H1 (cell line): ENCODE measurements at regions not wholly inside any gene's neighbourhood (a gene's known extent, or its start where the extent isn't known, plus 50 kb on each side); places are given as distances from the start of the nearest gene placed in this dataset.

Experiments used
- ATF3 ChIP-seq: IDR thresholded peaks from 2 replicates; pipeline ENCODE4 v1.6.1; 2011; ENCODE audit warnings: low read depth, mild to moderate bottlenecking, low read length; ENCODE audit not compliant: insufficient read depth
- CREB1 ChIP-seq: IDR thresholded peaks from 2 replicates; pipeline ENCODE4 v1.6.1; 2012; ENCODE audit warnings: inconsistent platforms
- EZH2 ChIP-seq: fragments of 200-600 bp; sonication (generic); IDR thresholded peaks from 2 replicates; pipeline ENCODE4 v1.7.1; 2012; ENCODE audit warnings: low read depth, mild to moderate bottlenecking, moderate library complexity, low read length, inconsistent platforms; ENCODE audit not compliant: severe bottlenecking
- GABPA ChIP-seq: IDR thresholded peaks from 2 replicates; pipeline ENCODE4 v1.6.1; 2011; ENCODE audit warnings: mild to moderate bottlenecking, low read length, moderate library complexity, borderline replicate concordance; ENCODE audit not compliant: insufficient read depth
- JUN ChIP-seq: IDR thresholded peaks from 2 replicates; pipeline ENCODE4 v1.6.1; 2011; ENCODE audit warnings: low read depth, mild to moderate bottlenecking, improper control_type of control experiment, low read length
- JUND ChIP-seq: IDR thresholded peaks from 2 replicates; pipeline ENCODE4 v1.6.1; 2011; ENCODE audit warnings: mild to moderate bottlenecking, improper control_type of control experiment, low read length
- KDM1A ChIP-seq: fragments of 200-600, 300-600 bp; sonication (generic); IDR thresholded peaks from 2 replicates; pipeline ENCODE4 v1.7.1; 2016; ENCODE audit warnings: mild to moderate bottlenecking, low read length, borderline replicate concordance
- RNF2 ChIP-seq: fragments of 200-900, 300-1000 bp; sonication (generic); IDR thresholded peaks from 2 replicates; pipeline ENCODE4 v1.7.1; 2016; ENCODE audit warnings: borderline replicate concordance, low read depth, mild to moderate bottlenecking, antibody characterized with exemption, low read length; ENCODE audit not compliant: poor library complexity, severe bottlenecking; ENCODE audit errors: missing control alignments
- SP1 ChIP-seq: IDR thresholded peaks from 2 replicates; pipeline ENCODE4 v1.6.1; 2011; ENCODE audit warnings: low read depth, low read length
- SP4 ChIP-seq: IDR thresholded peaks from 2 replicates; pipeline ENCODE4 v1.6.1; 2012; ENCODE audit warnings: low read length, inconsistent platforms
- TBP ChIP-seq: IDR thresholded peaks from 2 replicates; pipeline ENCODE4 v1.6.1; 2011; ENCODE audit warnings: low read depth, low read length, improper control_type of control experiment
- TCF12 ChIP-seq: IDR thresholded peaks from 2 replicates; pipeline ENCODE4 v1.6.1; 2011; ENCODE audit warnings: low read depth, mild to moderate bottlenecking, low read length
- ZNF274 ChIP-seq: IDR thresholded peaks from 2 replicates; pipeline ENCODE4 v1.7.0; 2012; ENCODE audit warnings: low read length, borderline replicate concordance; ENCODE audit errors: extremely low read depth
- TF ChIP-seq, protein P1 (sequence below), 3 experiments: IDR thresholded peaks; 1 replicate in 2 of 3; 2 replicates in 1 of 3; pipeline versions ENCODE4 v1.5.1 to v1.6.1; 2011; ENCODE audit warnings: low read length in 3 of 3, mild to moderate bottlenecking in 3 of 3, inconsistent platforms in 2 of 3, low read depth in 1 of 3, moderate library complexity in 1 of 3; ENCODE audit not compliant: insufficient read depth in 1 of 3; ENCODE audit errors: control extremely low read depth in 1 of 3

DNA sequence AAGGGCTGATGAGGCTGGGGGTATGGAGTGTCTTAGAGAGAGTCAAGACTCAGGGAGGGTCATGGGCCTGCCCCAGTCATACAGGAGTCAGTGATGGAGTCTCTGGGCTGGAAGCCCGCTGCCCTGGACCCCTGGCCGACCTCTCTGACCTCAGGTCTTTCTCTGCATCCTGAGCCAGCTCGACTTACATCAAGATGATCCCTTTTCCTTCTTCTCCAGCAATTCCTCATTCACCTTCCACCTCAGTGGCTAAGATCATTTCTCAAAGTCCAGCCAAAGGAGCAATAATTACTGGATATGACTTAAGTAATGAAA is 308.6 kb downstream of the MATN1 start:
- TF ChIP-seq, protein P1, sequence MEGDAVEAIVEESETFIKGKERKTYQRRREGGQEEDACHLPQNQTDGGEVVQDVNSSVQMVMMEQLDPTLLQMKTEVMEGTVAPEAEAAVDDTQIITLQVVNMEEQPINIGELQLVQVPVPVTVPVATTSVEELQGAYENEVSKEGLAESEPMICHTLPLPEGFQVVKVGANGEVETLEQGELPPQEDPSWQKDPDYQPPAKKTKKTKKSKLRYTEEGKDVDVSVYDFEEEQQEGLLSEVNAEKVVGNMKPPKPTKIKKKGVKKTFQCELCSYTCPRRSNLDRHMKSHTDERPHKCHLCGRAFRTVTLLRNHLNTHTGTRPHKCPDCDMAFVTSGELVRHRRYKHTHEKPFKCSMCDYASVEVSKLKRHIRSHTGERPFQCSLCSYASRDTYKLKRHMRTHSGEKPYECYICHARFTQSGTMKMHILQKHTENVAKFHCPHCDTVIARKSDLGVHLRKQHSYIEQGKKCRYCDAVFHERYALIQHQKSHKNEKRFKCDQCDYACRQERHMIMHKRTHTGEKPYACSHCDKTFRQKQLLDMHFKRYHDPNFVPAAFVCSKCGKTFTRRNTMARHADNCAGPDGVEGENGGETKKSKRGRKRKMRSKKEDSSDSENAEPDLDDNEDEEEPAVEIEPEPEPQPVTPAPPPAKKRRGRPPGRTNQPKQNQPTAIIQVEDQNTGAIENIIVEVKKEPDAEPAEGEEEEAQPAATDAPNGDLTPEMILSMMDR (IDR thresholded peaks at IDR 0.05; ENCODE audit: control extremely low read depth in 1 of 3, insufficient read depth in 1 of 3, low read depth in 1 of 3, low read length in 3 of 3): no peak
- TF ChIP-seq ATF3 (no peak), JUND (no peak), SP4 (no peak), GABPA (no peak), ZNF274 (no peak), JUN (no peak), SP1 (no peak), TBP (no peak), RNF2 (no peak), TCF12 (no peak), KDM1A (no peak), CREB1 (no peak), EZH2 (no peak)
